Endothelial cell of umbilical vein (primary cell): ENCODE measurements at regions not wholly inside any gene's neighbourhood (a gene's known extent, or its start where the extent isn't known, plus 50 kb on each side); places are given as distances from the start of the nearest gene placed in this dataset.

Experiments
- BruUV-seq: library from RNA; stranded (reverse); fragments of 400-500 nt; replicated peaks from 2 replicates; lab custom pipeline; 2021; lab: Mats Ljungman, UMichigan
- CTCF ChIA-PET: fragments of 300-600, 350-600 bp; sonication (Branson Sonifier 250); formaldehyde crosslinking; loops from one replicate; lab custom pipeline; 2021; ENCODE audit warnings: antibody characterized with exemption, inconsistent platforms; lab: Charles Lee
- POLR2A ChIA-PET: fragments of 300-600, 350-600 bp; sonication (Branson Sonifier 250); formaldehyde crosslinking; loops from one replicate; lab custom pipeline; 2021; ENCODE audit warnings: antibody characterized with exemption, inconsistent platforms; lab: Charles Lee
- DNase-seq: peaks from one replicate; pipeline ENCODE4 v3.0.0-alpha.2; 2011; ENCODE audit warnings: low read depth, low spot score
- FAIRE-seq: peaks from 2 replicates; lab custom pipeline; 2011; peaks lifted over from hg19 to GRCh38; lab: Jason Lieb, UNC
- H2AFZ ChIP-seq: 2 replicates; pipeline ENCODE4 v1.6.0; 2012; ENCODE audit warnings: low read depth, low read length, control low read depth, inconsistent platforms
- H3K27ac ChIP-seq: 2 replicates; pipeline ENCODE4 v1.5.1; 2011; ENCODE audit warnings: low read depth, mild to moderate bottlenecking, control low read depth, low read length, moderate library complexity; ENCODE audit not compliant: insufficient read depth
- H3K27me3 ChIP-seq, 2 experiments: 2 replicates each; pipeline versions ENCODE4 v1.6.0 to v1.6.1; 2011; ENCODE audit warnings: low read length in 2 of 2, mixed read lengths in 1 of 2; ENCODE audit not compliant: control insufficient read depth in 2 of 2, insufficient read depth in 2 of 2
- H3K36me3 ChIP-seq, 2 experiments: 2 replicates in 1 of 2; 3 replicates in 1 of 2; pipeline ENCODE4 v1.5.1; 2011; ENCODE audit warnings: low read length in 2 of 2, mild to moderate bottlenecking in 1 of 2, moderate library complexity in 1 of 2; ENCODE audit not compliant: control insufficient read depth in 2 of 2, insufficient read depth in 2 of 2; ENCODE audit errors: extremely low read depth in 1 of 2
- H3K4me1 ChIP-seq: 3 replicates; pipeline ENCODE4 v1.5.1; 2011; ENCODE audit warnings: mild to moderate bottlenecking, low read length; ENCODE audit not compliant: control insufficient read depth, insufficient read depth; ENCODE audit errors: extremely low read depth
- H3K4me2 ChIP-seq: 2 replicates; pipeline ENCODE4 v1.6.1; 2011; ENCODE audit warnings: low read length, control low read depth, mixed read lengths; ENCODE audit not compliant: insufficient read depth
- H3K4me3 ChIP-seq, 3 experiments: fragments of 200-600 bp in 1 of 3; sonication (generic), shearing (Covaris generic) in 1 of 3; replicated peaks in 1 of 3; 2 replicates each; pipeline ENCODE4 v1.5.1; 2011 to 2016; ENCODE audit warnings: control low read depth in 3 of 3, low read length in 3 of 3, mild to moderate bottlenecking in 2 of 3, inconsistent platforms in 1 of 3, low read depth in 1 of 3, moderate library complexity in 1 of 3; ENCODE audit not compliant: insufficient read depth in 1 of 3
- H3K79me2 ChIP-seq: 2 replicates; pipeline ENCODE4 v1.6.0; 2012; ENCODE audit warnings: low read length, inconsistent platforms; ENCODE audit not compliant: control insufficient read depth, insufficient read depth
- H3K9ac ChIP-seq: replicated peaks from 2 replicates; pipeline ENCODE3; 2011; ENCODE audit warnings: low read length, control low read depth; ENCODE audit not compliant: insufficient read depth; ENCODE audit errors: extremely low read depth
- H3K9me1 ChIP-seq: replicated peaks from 3 replicates; pipeline ENCODE4 v1.6.0; 2011; ENCODE audit warnings: mild to moderate bottlenecking, low read length; ENCODE audit not compliant: control insufficient read depth, insufficient read depth; ENCODE audit errors: extremely low read depth
- H3K9me3 ChIP-seq: replicated peaks from 2 replicates; pipeline ENCODE4 v1.5.1; 2012; ENCODE audit warnings: low read length, inconsistent platforms; ENCODE audit not compliant: control insufficient read depth, insufficient read depth
- H4K20me1 ChIP-seq: replicated peaks from 2 replicates; pipeline ENCODE3; 2011; ENCODE audit warnings: mild to moderate bottlenecking, low read length; ENCODE audit not compliant: control insufficient read depth, insufficient read depth; ENCODE audit errors: extremely low read depth
- EZH2 ChIP-seq: IDR thresholded peaks from 2 replicates; pipeline ENCODE4 v1.6.1; 2012; ENCODE audit warnings: borderline replicate concordance, low read depth, mild to moderate bottlenecking, moderate library complexity, low read length, inconsistent platforms; ENCODE audit not compliant: severe bottlenecking
- FOS ChIP-seq: IDR thresholded peaks from 2 replicates; pipeline ENCODE4 v1.6.1; 2011; ENCODE audit warnings: mild to moderate bottlenecking, low read length, moderate library complexity, borderline replicate concordance; ENCODE audit not compliant: insufficient read depth
- GATA2 ChIP-seq: IDR thresholded peaks from 2 replicates; pipeline ENCODE4 v1.7.0; 2011; ENCODE audit warnings: low read depth, mild to moderate bottlenecking, moderate library complexity, mixed read lengths, low read length; ENCODE audit not compliant: insufficient read length, insufficient read depth
- JUN ChIP-seq: IDR thresholded peaks from 2 replicates; pipeline ENCODE4 v1.6.1; 2011; ENCODE audit warnings: borderline replicate concordance, low read depth; ENCODE audit not compliant: insufficient read length, insufficient read depth
- MYC ChIP-seq: IDR thresholded peaks from one replicate; pipeline ENCODE4 v1.6.1; 2011; ENCODE audit warnings: mild to moderate bottlenecking, low read depth, low read length
- POLR2A ChIP-seq: IDR thresholded peaks from 2 replicates; pipeline ENCODE4 v1.6.1; 2012; ENCODE audit warnings: low read depth, mild to moderate bottlenecking, control low read depth, low read length
- POLR2AphosphoS5 ChIP-seq: IDR thresholded peaks from 2 replicates; pipeline ENCODE4 v1.6.1; 2012; ENCODE audit warnings: low read depth, mild to moderate bottlenecking, control low read depth, low read length, moderate library complexity; ENCODE audit not compliant: insufficient read depth
- dilution Hi-C: fragments of 300-500 bp; cut with MboI; formaldehyde crosslinking; loops from one replicate; pipeline ENCODE4 v1.15.0; 2019; ENCODE audit warnings: low sequenced_read_pairs; ENCODE audit not compliant: extremely low pct_ligation_motif_present
- intact Hi-C: fragments of 100-400 bp; cut with micrococcal nuclease; formaldehyde crosslinking; loops from one replicate; pipeline ENCODE4 v1.10.0; 2022
- TF ChIP-seq, protein P1 (sequence below), 2 donors: IDR thresholded peaks; 1 replicate in 1 of 2; 2 replicates in 1 of 2; pipeline ENCODE4 v1.5.1; 2011; ENCODE audit warnings: low read length in 2 of 2, mild to moderate bottlenecking in 2 of 2, moderate library complexity in 2 of 2, control low read depth in 1 of 2, inconsistent platforms in 1 of 2, low read depth in 1 of 2; ENCODE audit not compliant: insufficient read depth in 1 of 2; ENCODE audit errors: extremely low read depth in 1 of 2
- TF ChIP-seq, protein P2 (sequence below): IDR thresholded peaks from 2 replicates; pipeline ENCODE4 v1.6.1; 2011; ENCODE audit not compliant: insufficient read depth, insufficient read length

DNA sequence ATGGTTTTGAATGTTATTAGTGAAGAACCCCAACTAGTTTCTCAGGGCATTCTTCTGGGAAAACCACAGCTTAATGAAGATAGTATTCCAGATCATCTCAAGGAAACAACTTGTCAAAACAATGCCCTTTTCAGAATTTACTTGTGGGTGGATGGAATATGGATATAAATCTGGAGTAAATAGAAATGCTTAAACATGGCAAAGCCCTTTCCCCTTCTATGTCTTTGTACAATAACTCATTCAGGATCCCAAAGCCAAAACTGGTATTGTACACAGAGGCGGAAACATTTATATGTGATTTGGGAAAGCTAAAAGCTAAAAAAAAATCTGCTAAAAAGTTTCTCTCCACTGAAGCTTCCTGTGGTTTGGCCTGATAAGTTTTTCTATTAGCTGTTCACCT lies 55.5 kb upstream of the RGS5 start:
- Histone ChIP-seq H3K79me2 (no peaks in the 10 kb centered on the region), H3K9me1 (no peaks in the 10 kb centered on the region), H4K20me1 (no peaks in the 10 kb centered on the region), H3K27ac (no peak overlapping the region), H3K36me3 (no peaks in the 10 kb centered on the region), H3K4me2 (no peak overlapping the region), H3K4me1 (no peaks in the 10 kb centered on the region), H3K4me3 (no peak overlapping the region), H2AFZ (no peak overlapping the region), H3K27me3 (no peaks in the 10 kb centered on the region), H3K9me3 (no peaks in the 10 kb centered on the region), H3K9ac (no peak overlapping the region)
- intact Hi-C loops (no loop called here), dilution Hi-C loops (no loop called here)
- ChIA-PET POLR2A (interaction anchor here (0.6 kb wide), 1 partner anchor 13 kb away, joined by 4 read pairs; no protein-coding TSS in a partner anchor), CTCF (interaction anchor here (0.8 to 1.7 kb wide), 2 partner anchors 8 to 29 kb away, joined by 3 to 5 read pairs; no protein-coding TSS in a partner anchor)
- no TSS peak for BruUV-seq
- FAIRE-seq (no peak), DNase-seq (no peak)
- TF ChIP-seq POLR2A (no peak), POLR2AphosphoS5 (no peak), FOS (no peak), JUN (no peak), EZH2 (no peak), MYC (no peak), GATA2 (no peak)
- TF ChIP-seq, protein P1, sequence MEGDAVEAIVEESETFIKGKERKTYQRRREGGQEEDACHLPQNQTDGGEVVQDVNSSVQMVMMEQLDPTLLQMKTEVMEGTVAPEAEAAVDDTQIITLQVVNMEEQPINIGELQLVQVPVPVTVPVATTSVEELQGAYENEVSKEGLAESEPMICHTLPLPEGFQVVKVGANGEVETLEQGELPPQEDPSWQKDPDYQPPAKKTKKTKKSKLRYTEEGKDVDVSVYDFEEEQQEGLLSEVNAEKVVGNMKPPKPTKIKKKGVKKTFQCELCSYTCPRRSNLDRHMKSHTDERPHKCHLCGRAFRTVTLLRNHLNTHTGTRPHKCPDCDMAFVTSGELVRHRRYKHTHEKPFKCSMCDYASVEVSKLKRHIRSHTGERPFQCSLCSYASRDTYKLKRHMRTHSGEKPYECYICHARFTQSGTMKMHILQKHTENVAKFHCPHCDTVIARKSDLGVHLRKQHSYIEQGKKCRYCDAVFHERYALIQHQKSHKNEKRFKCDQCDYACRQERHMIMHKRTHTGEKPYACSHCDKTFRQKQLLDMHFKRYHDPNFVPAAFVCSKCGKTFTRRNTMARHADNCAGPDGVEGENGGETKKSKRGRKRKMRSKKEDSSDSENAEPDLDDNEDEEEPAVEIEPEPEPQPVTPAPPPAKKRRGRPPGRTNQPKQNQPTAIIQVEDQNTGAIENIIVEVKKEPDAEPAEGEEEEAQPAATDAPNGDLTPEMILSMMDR (IDR thresholded peaks at IDR 0.05; ENCODE audit: extremely low read depth in 1 of 2, insufficient read depth in 1 of 2, low read depth in 1 of 2, low read length in 2 of 2): no peak
- TF ChIP-seq, protein P2, sequence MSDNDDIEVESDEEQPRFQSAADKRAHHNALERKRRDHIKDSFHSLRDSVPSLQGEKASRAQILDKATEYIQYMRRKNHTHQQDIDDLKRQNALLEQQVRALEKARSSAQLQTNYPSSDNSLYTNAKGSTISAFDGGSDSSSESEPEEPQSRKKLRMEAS: no peak
